ENCODE measurements at regions not wholly inside any gene's neighbourhood (a gene's known extent, or its start where the extent isn't known, plus 50 kb on each side); places are given as distances from the start of the nearest gene placed in this dataset.

DNA sequence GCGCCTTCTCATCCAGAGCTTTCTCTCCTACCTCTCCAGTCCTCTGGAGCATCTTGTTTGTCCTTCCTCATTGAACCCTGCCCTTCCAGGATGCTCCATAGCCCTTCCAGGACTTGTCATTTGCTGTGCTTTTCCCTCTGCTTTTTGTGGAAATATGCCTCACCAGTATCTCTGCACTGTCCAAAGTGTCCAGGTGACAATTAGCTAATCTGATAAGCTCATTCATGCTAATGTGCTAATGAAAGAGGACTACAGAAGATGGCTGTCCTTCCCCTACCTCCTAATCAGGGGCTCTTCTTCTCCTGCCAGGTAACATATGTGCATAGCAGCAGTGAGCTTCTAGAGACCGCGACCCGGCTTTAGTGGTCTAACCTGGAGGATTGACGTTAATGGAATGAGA, 58.4 kb upstream of the OTX2 start:
- Mint-ChIP-seq H3K36me3 (no peaks in the 10 kb centered on the region), H3K4me3 (no peak overlapping the region), H3K27ac (no peak overlapping the region), H3K9me3 (no peaks in the 10 kb centered on the region), H3K27me3 (ENCODE audit: low read depth) (peaks cover 81% of the 10 kb centered on the region), H3K4me1 (peaks cover 7% of the 10 kb centered on the region)
- CTCF ChIA-PET, result interaction anchor here (0.9 to 1.0 kb wide), 2 partner anchors 48 to 183 kb away, joined by 3 to 4 read pairs; no protein-coding TSS in a partner anchor
- POLR2A ChIA-PET, result interaction anchor here (0.9 to 1.2 kb wide), 3 partner anchors 11 to 63 kb away, joined by 3 to 8 read pairs (median 5); no protein-coding TSS in a partner anchor
- no peak for ATAC-seq
- DNase-seq (ENCODE audit: low spot score), result no peak
- TF ChIP-seq, protein P1, sequence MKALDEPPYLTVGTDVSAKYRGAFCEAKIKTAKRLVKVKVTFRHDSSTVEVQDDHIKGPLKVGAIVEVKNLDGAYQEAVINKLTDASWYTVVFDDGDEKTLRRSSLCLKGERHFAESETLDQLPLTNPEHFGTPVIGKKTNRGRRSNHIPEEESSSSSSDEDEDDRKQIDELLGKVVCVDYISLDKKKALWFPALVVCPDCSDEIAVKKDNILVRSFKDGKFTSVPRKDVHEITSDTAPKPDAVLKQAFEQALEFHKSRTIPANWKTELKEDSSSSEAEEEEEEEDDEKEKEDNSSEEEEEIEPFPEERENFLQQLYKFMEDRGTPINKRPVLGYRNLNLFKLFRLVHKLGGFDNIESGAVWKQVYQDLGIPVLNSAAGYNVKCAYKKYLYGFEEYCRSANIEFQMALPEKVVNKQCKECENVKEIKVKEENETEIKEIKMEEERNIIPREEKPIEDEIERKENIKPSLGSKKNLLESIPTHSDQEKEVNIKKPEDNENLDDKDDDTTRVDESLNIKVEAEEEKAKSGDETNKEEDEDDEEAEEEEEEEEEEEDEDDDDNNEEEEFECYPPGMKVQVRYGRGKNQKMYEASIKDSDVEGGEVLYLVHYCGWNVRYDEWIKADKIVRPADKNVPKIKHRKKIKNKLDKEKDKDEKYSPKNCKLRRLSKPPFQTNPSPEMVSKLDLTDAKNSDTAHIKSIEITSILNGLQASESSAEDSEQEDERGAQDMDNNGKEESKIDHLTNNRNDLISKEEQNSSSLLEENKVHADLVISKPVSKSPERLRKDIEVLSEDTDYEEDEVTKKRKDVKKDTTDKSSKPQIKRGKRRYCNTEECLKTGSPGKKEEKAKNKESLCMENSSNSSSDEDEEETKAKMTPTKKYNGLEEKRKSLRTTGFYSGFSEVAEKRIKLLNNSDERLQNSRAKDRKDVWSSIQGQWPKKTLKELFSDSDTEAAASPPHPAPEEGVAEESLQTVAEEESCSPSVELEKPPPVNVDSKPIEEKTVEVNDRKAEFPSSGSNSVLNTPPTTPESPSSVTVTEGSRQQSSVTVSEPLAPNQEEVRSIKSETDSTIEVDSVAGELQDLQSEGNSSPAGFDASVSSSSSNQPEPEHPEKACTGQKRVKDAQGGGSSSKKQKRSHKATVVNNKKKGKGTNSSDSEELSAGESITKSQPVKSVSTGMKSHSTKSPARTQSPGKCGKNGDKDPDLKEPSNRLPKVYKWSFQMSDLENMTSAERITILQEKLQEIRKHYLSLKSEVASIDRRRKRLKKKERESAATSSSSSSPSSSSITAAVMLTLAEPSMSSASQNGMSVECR (CRISPR knock-in tag; IDR thresholded peaks at IDR 0.05; ENCODE audit: borderline replicate concordance), result no peak
- TF ChIP-seq MYBL2 (CRISPR knock-in tag; IDR thresholded peaks at IDR 0.05) (no peak), MXD4 (CRISPR knock-in tag; IDR thresholded peaks at IDR 0.05; ENCODE audit: borderline replicate concordance) (no peak)
- TF ChIP-seq, protein P2, sequence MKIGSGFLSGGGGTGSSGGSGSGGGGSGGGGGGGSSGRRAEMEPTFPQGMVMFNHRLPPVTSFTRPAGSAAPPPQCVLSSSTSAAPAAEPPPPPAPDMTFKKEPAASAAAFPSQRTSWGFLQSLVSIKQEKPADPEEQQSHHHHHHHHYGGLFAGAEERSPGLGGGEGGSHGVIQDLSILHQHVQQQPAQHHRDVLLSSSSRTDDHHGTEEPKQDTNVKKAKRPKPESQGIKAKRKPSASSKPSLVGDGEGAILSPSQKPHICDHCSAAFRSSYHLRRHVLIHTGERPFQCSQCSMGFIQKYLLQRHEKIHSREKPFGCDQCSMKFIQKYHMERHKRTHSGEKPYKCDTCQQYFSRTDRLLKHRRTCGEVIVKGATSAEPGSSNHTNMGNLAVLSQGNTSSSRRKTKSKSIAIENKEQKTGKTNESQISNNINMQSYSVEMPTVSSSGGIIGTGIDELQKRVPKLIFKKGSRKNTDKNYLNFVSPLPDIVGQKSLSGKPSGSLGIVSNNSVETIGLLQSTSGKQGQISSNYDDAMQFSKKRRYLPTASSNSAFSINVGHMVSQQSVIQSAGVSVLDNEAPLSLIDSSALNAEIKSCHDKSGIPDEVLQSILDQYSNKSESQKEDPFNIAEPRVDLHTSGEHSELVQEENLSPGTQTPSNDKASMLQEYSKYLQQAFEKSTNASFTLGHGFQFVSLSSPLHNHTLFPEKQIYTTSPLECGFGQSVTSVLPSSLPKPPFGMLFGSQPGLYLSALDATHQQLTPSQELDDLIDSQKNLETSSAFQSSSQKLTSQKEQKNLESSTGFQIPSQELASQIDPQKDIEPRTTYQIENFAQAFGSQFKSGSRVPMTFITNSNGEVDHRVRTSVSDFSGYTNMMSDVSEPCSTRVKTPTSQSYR (CRISPR knock-in tag; IDR thresholded peaks at IDR 0.05), result no peak

DNA sequence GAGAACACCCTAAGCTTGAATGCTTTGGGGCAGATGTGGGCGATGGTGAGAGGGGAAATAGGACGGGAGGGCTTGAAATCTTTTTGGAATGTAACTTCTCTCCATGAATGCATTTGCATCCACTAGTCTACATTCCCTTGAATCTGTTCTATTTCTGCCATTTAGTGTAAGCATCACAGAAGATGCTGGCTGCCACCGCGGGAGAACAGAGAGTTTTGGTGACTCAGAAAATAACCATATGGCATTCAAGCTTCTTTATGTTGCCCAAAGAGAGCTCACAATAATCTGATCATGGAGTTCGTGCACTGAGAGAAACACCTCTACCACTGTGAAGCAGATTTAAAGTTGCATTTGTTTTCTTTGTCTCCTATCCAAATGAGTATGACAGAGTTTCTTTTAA, 52.6 kb upstream of the OTX2 start:
- Mint-ChIP-seq H3K36me3 (no peaks in the 10 kb centered on the region), H3K9me3 (no peaks in the 10 kb centered on the region), H3K27me3 (ENCODE audit: low read depth) (peaks cover 81% of the 10 kb centered on the region), H3K27ac (no peak overlapping the region), H3K4me3 (no peak overlapping the region), H3K4me1 (peaks cover 19% of the 10 kb centered on the region)
- POLR2A ChIA-PET, result no interaction called here
- CTCF ChIA-PET, result interaction anchor here (1.4 kb wide), 1 partner anchor 23 kb away, joined by 3 read pairs; no protein-coding TSS in a partner anchor
- ATAC-seq (no peak), DNase-seq (ENCODE audit: low spot score) (no peak)
- no peak for TF ChIP-seq CREB1 (CRISPR knock-in tag; IDR thresholded peaks at IDR 0.05)
- TF ChIP-seq FOXK1 (CRISPR knock-in tag; IDR thresholded peaks at IDR 0.05), result no peak
- TF ChIP-seq, protein P3, sequence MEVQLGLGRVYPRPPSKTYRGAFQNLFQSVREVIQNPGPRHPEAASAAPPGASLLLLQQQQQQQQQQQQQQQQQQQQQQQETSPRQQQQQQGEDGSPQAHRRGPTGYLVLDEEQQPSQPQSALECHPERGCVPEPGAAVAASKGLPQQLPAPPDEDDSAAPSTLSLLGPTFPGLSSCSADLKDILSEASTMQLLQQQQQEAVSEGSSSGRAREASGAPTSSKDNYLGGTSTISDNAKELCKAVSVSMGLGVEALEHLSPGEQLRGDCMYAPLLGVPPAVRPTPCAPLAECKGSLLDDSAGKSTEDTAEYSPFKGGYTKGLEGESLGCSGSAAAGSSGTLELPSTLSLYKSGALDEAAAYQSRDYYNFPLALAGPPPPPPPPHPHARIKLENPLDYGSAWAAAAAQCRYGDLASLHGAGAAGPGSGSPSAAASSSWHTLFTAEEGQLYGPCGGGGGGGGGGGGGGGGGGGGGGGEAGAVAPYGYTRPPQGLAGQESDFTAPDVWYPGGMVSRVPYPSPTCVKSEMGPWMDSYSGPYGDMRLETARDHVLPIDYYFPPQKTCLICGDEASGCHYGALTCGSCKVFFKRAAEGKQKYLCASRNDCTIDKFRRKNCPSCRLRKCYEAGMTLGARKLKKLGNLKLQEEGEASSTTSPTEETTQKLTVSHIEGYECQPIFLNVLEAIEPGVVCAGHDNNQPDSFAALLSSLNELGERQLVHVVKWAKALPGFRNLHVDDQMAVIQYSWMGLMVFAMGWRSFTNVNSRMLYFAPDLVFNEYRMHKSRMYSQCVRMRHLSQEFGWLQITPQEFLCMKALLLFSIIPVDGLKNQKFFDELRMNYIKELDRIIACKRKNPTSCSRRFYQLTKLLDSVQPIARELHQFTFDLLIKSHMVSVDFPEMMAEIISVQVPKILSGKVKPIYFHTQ (CRISPR knock-in tag; IDR thresholded peaks at IDR 0.05), result no peak
- TF ChIP-seq, protein P4, sequence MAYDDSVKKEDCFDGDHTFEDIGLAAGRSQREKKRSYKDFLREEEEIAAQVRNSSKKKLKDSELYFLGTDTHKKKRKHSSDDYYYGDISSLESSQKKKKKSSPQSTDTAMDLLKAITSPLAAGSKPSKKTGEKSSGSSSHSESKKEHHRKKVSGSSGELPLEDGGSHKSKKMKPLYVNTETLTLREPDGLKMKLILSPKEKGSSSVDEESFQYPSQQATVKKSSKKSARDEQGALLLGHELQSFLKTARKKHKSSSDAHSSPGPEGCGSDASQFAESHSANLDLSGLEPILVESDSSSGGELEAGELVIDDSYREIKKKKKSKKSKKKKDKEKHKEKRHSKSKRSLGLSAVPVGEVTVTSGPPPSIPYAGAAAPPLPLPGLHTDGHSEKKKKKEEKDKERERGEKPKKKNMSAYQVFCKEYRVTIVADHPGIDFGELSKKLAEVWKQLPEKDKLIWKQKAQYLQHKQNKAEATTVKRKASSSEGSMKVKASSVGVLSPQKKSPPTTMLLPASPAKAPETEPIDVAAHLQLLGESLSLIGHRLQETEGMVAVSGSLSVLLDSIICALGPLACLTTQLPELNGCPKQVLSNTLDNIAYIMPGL (CRISPR knock-in tag; IDR thresholded peaks at IDR 0.05), result no peak
- TF ChIP-seq OVOL2 (CRISPR knock-in tag; IDR thresholded peaks at IDR 0.05; ENCODE audit: borderline replicate concordance), result no peak
- TF ChIP-seq, protein P5, sequence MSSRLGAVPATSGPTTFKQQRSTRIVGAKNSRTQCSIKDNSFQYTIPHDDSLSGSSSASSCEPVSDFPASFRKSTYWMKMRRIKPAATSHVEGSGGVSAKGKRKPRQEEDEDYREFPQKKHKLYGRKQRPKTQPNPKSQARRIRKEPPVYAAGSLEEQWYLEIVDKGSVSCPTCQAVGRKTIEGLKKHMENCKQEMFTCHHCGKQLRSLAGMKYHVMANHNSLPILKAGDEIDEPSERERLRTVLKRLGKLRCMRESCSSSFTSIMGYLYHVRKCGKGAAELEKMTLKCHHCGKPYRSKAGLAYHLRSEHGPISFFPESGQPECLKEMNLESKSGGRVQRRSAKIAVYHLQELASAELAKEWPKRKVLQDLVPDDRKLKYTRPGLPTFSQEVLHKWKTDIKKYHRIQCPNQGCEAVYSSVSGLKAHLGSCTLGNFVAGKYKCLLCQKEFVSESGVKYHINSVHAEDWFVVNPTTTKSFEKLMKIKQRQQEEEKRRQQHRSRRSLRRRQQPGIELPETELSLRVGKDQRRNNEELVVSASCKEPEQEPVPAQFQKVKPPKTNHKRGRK (CRISPR knock-in tag; IDR thresholded peaks at IDR 0.05; ENCODE audit: borderline replicate concordance), result no peak
- TF ChIP-seq, protein P6, sequence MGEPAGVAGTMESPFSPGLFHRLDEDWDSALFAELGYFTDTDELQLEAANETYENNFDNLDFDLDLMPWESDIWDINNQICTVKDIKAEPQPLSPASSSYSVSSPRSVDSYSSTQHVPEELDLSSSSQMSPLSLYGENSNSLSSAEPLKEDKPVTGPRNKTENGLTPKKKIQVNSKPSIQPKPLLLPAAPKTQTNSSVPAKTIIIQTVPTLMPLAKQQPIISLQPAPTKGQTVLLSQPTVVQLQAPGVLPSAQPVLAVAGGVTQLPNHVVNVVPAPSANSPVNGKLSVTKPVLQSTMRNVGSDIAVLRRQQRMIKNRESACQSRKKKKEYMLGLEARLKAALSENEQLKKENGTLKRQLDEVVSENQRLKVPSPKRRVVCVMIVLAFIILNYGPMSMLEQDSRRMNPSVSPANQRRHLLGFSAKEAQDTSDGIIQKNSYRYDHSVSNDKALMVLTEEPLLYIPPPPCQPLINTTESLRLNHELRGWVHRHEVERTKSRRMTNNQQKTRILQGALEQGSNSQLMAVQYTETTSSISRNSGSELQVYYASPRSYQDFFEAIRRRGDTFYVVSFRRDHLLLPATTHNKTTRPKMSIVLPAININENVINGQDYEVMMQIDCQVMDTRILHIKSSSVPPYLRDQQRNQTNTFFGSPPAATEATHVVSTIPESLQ (CRISPR knock-in tag; IDR thresholded peaks at IDR 0.05), result no peak
- TF ChIP-seq, protein P7, sequence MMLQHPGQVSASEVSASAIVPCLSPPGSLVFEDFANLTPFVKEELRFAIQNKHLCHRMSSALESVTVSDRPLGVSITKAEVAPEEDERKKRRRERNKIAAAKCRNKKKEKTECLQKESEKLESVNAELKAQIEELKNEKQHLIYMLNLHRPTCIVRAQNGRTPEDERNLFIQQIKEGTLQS (CRISPR knock-in tag; conservative IDR thresholded peaks at IDR 0.05), result no peak
- no peak for TF ChIP-seq ZNF416 (CRISPR knock-in tag; IDR thresholded peaks at IDR 0.05)
- TF ChIP-seq SMAD4 (CRISPR knock-in tag; IDR thresholded peaks at IDR 0.05), result no peak
- TF ChIP-seq, protein P8, sequence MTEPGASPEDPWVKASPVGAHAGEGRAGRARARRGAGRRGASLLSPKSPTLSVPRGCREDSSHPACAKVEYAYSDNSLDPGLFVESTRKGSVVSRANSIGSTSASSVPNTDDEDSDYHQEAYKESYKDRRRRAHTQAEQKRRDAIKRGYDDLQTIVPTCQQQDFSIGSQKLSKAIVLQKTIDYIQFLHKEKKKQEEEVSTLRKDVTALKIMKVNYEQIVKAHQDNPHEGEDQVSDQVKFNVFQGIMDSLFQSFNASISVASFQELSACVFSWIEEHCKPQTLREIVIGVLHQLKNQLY (CRISPR knock-in tag; IDR thresholded peaks at IDR 0.05), result no peak
- TF ChIP-seq, protein P9, sequence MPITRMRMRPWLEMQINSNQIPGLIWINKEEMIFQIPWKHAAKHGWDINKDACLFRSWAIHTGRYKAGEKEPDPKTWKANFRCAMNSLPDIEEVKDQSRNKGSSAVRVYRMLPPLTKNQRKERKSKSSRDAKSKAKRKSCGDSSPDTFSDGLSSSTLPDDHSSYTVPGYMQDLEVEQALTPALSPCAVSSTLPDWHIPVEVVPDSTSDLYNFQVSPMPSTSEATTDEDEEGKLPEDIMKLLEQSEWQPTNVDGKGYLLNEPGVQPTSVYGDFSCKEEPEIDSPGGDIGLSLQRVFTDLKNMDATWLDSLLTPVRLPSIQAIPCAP (CRISPR knock-in tag; IDR thresholded peaks at IDR 0.05), result no peak

Measured in WTC11 (cell line).